SH-SY5Y (cell line): ENCODE measurements at regions not wholly inside any gene's neighbourhood (a gene's known extent, or its start where the extent isn't known, plus 50 kb on each side); places are given as distances from the start of the nearest gene placed in this dataset.

Experiments used
- GATA2 ChIP-seq: IDR thresholded peaks from 2 replicates; pipeline ENCODE4 v1.6.1; 2011; ENCODE audit warnings: mild to moderate bottlenecking, low read depth, low read length
- GATA3 ChIP-seq: IDR thresholded peaks from 2 replicates; pipeline ENCODE4 v1.6.1; 2011; ENCODE audit warnings: low read depth, mild to moderate bottlenecking, low read length, moderate library complexity

DNA sequence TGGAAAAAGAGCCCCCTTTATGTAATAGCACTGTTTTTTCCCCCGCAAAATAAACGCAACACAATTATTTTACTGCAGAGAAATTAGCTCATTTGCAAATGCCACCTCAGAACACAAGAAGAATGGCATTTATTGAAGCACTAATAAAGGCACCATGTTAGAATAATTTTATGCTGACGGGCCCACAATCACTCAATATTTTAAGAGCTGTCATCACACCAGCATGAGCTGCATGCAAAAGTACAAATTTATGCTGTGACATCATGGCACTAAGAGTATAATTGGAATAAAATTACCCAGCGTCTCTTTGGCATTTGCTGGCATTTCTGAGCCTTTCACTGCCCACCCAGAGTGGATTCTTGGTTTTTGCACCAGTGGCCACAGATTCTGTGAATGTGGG is 364.6 kb downstream of the TLE4 start:
- TF ChIP-seq GATA2 (no peak), GATA3 (no peak)
